Body of pancreas (tissue), 4 donors: ENCODE measurements at regions not wholly inside any gene's neighbourhood (a gene's known extent, or its start where the extent isn't known, plus 50 kb on each side); places are given as distances from the start of the nearest gene placed in this dataset.

Experiments used
- POLR2A ChIP-seq, 3 donors: fragments of 450-650 bp; IDR thresholded peaks; one replicate each; pipeline ENCODE4 v1.6.1; 2016; ENCODE audit warnings: antibody characterized with exemption in 3 of 3, mild to moderate bottlenecking in 2 of 3
- TF ChIP-seq, protein P1 (sequence below), 7 experiments: fragments of 450-650 bp in 4 of 7; fragments of 200-600 bp in 3 of 7; sonication (generic) in 3 of 7; IDR thresholded peaks; one replicate each; pipeline ENCODE4 v1.5.1; 2016 to 2019; ENCODE audit warnings: antibody characterized with exemption in 7 of 7

DNA sequence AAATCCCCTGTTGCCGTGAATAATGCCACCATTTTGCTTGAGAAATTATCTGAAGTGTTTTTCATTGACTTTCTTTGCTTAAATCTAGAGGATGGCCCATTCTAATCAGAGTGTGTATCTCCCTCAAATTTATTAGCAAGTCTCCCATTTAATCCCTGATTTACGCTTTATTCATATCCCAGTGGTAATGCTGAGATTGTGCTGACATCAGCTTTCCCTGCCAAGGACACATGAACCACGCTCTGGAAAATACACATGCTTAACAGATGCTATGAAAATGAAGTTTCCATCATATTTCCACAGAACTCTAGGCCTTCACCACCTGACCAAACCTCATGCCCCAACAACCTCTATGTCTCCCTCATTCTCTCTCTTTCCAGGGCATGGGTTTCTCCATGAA lies 545.4 kb downstream of the TUSC7 start:
- no peak for TF ChIP-seq POLR2A (IDR thresholded peaks at IDR 0.05)
- TF ChIP-seq, protein P1, sequence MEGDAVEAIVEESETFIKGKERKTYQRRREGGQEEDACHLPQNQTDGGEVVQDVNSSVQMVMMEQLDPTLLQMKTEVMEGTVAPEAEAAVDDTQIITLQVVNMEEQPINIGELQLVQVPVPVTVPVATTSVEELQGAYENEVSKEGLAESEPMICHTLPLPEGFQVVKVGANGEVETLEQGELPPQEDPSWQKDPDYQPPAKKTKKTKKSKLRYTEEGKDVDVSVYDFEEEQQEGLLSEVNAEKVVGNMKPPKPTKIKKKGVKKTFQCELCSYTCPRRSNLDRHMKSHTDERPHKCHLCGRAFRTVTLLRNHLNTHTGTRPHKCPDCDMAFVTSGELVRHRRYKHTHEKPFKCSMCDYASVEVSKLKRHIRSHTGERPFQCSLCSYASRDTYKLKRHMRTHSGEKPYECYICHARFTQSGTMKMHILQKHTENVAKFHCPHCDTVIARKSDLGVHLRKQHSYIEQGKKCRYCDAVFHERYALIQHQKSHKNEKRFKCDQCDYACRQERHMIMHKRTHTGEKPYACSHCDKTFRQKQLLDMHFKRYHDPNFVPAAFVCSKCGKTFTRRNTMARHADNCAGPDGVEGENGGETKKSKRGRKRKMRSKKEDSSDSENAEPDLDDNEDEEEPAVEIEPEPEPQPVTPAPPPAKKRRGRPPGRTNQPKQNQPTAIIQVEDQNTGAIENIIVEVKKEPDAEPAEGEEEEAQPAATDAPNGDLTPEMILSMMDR (IDR thresholded peaks at IDR 0.05), result no peak
